SK-N-SH treated with all-trans-retinoic acid at 6 μM for 48 hours (cell line): ENCODE measurements at regions not wholly inside any gene's neighbourhood (a gene's known extent, or its start where the extent isn't known, plus 50 kb on each side); places are given as distances from the start of the nearest gene placed in this dataset.

Experiments used
- ATAC-seq: fragments of 200-7000 bp; cut with Tn5 transposase; 3 replicates; pipeline ENCODE4 v1.9.1; 2020; ENCODE audit warnings: mild to moderate bottlenecking, moderate library complexity
- ARNTL ChIP-seq: fragments of 450-650 bp; formaldehyde crosslinking; IDR thresholded peaks from 2 replicates; pipeline ENCODE4 v1.5.0; 2020; ENCODE audit warnings: low read depth, mild to moderate bottlenecking, moderate library complexity, borderline replicate concordance
- BACH2 ChIP-seq: fragments of 250-450 bp; sonication (Bioruptor Pico); IDR thresholded peaks from 2 replicates; pipeline ENCODE4 v1.9.0; 2021; ENCODE audit warnings: mild to moderate bottlenecking, borderline replicate concordance
- GLIS3 ChIP-seq: fragments of 250-450 bp; sonication (Bioruptor Pico); IDR thresholded peaks from 2 replicates; pipeline ENCODE4 v1.5.0; 2020; ENCODE audit warnings: mild to moderate bottlenecking, moderate library complexity
- ISL1 ChIP-seq: fragments of 250-450 bp; sonication (Bioruptor Pico); IDR thresholded peaks from 2 replicates; pipeline ENCODE4 v2.1.2; 2022; ENCODE audit warnings: mild to moderate bottlenecking, moderate library complexity
- OSR1 ChIP-seq: fragments of 250-450 bp; sonication (Bioruptor Pico); IDR thresholded peaks from 2 replicates; pipeline ENCODE4 v1.8.0; 2022; ENCODE audit warnings: moderate library complexity, mild to moderate bottlenecking, inconsistent platforms
- POU6F1 ChIP-seq: fragments of 250-450 bp; sonication (Bioruptor Pico); IDR thresholded peaks from 2 replicates; pipeline ENCODE4 v1.8.0; 2021; ENCODE audit warnings: low read depth, mild to moderate bottlenecking, moderate library complexity, borderline replicate concordance
- PPARA ChIP-seq: fragments of 250-450 bp; sonication (Bioruptor Pico); IDR thresholded peaks from 2 replicates; pipeline ENCODE4 v1.5.0; 2020; ENCODE audit warnings: mild to moderate bottlenecking, borderline replicate concordance
- RARB ChIP-seq: fragments of 250-450 bp; sonication (Bioruptor Pico); IDR thresholded peaks from 2 replicates; pipeline ENCODE4 v1.8.0; 2021; ENCODE audit warnings: mild to moderate bottlenecking, moderate library complexity
- SNAI2 ChIP-seq: fragments of 250-450 bp; sonication (Bioruptor Pico); IDR thresholded peaks from 2 replicates; pipeline ENCODE4 v1.5.0; 2020; ENCODE audit warnings: mild to moderate bottlenecking, moderate library complexity
- TCF4 ChIP-seq: fragments of 250-450 bp; sonication (Bioruptor Pico); IDR thresholded peaks from 2 replicates; pipeline ENCODE4 v1.8.0; 2021; ENCODE audit warnings: mild to moderate bottlenecking, moderate library complexity, borderline replicate concordance
- TOX ChIP-seq: fragments of 250-450 bp; sonication (Bioruptor Pico); IDR thresholded peaks from 2 replicates; pipeline ENCODE4 v1.8.0; 2021; ENCODE audit warnings: mild to moderate bottlenecking, moderate library complexity, borderline replicate concordance
- ZC3H10 ChIP-seq: fragments of 250-450 bp; sonication (Bioruptor Pico); IDR thresholded peaks from 2 replicates; pipeline ENCODE4 v1.5.1; 2021; ENCODE audit warnings: mild to moderate bottlenecking, moderate library complexity
- ZFP3 ChIP-seq: fragments of 250-450 bp; sonication (Bioruptor Pico); IDR thresholded peaks from 2 replicates; pipeline ENCODE4 v1.5.0; 2020; ENCODE audit warnings: mild to moderate bottlenecking, moderate library complexity
- ZFP30 ChIP-seq: fragments of 450-650 bp; formaldehyde crosslinking; IDR thresholded peaks from 2 replicates; pipeline ENCODE4 v1.5.0; 2022; ENCODE audit warnings: mild to moderate bottlenecking, moderate library complexity
- ZNF565 ChIP-seq: fragments of 450-650 bp; formaldehyde crosslinking; conservative IDR thresholded peaks from 2 replicates; pipeline ENCODE4 v1.5.0; 2020; ENCODE audit warnings: low read depth, mild to moderate bottlenecking, moderate library complexity
- ZNF70 ChIP-seq: fragments of 450-650 bp; formaldehyde crosslinking; IDR thresholded peaks from 2 replicates; pipeline ENCODE4 v1.5.0; 2020; ENCODE audit warnings: mild to moderate bottlenecking, moderate library complexity
- ZNF8 ChIP-seq: fragments of 450-650 bp; formaldehyde crosslinking; IDR thresholded peaks from 2 replicates; pipeline ENCODE4 v1.5.0; 2020; ENCODE audit warnings: mild to moderate bottlenecking, moderate library complexity
- TF ChIP-seq, protein P1 (sequence below): fragments of 250-450 bp; sonication (Bioruptor Pico); IDR thresholded peaks from 2 replicates; pipeline ENCODE4 v1.8.0; 2020; ENCODE audit warnings: mild to moderate bottlenecking, moderate library complexity, borderline replicate concordance
- TF ChIP-seq, protein P2 (sequence below): fragments of 250-450 bp; sonication (Bioruptor Pico); IDR thresholded peaks from 2 replicates; pipeline ENCODE4 v1.5.1; 2020; ENCODE audit warnings: low read depth, mild to moderate bottlenecking, moderate library complexity
- TF ChIP-seq, protein P3 (sequence below): fragments of 250-450 bp; sonication (Bioruptor Pico); IDR thresholded peaks from 2 replicates; pipeline ENCODE4 v1.5.1; 2021; ENCODE audit warnings: mild to moderate bottlenecking, moderate library complexity

- no peak for ATAC-seq
- TF ChIP-seq, protein P1, sequence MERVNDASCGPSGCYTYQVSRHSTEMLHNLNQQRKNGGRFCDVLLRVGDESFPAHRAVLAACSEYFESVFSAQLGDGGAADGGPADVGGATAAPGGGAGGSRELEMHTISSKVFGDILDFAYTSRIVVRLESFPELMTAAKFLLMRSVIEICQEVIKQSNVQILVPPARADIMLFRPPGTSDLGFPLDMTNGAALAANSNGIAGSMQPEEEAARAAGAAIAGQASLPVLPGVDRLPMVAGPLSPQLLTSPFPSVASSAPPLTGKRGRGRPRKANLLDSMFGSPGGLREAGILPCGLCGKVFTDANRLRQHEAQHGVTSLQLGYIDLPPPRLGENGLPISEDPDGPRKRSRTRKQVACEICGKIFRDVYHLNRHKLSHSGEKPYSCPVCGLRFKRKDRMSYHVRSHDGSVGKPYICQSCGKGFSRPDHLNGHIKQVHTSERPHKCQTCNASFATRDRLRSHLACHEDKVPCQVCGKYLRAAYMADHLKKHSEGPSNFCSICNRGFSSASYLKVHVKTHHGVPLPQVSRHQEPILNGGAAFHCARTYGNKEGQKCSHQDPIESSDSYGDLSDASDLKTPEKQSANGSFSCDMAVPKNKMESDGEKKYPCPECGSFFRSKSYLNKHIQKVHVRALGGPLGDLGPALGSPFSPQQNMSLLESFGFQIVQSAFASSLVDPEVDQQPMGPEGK (CRISPR knock-in tag), result no peak
- TF ChIP-seq, protein P2, sequence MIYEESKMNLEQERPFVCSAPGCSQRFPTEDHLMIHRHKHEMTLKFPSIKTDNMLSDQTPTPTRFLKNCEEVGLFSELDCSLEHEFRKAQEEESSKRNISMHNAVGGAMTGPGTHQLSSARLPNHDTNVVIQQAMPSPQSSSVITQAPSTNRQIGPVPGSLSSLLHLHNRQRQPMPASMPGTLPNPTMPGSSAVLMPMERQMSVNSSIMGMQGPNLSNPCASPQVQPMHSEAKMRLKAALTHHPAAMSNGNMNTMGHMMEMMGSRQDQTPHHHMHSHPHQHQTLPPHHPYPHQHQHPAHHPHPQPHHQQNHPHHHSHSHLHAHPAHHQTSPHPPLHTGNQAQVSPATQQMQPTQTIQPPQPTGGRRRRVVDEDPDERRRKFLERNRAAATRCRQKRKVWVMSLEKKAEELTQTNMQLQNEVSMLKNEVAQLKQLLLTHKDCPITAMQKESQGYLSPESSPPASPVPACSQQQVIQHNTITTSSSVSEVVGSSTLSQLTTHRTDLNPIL (CRISPR knock-in tag), result no peak
- TF ChIP-seq POU6F1 (CRISPR knock-in tag) (no peak), PPARA (no peak), ZNF70 (CRISPR knock-in tag) (no peak), TCF4 (CRISPR knock-in tag) (no peak), ISL1 (no peak), TOX (no peak), RARB (no peak), OSR1 (CRISPR knock-in tag) (no peak), ZC3H10 (no peak), ZNF8 (CRISPR knock-in tag) (no peak)
- TF ChIP-seq, protein P3, sequence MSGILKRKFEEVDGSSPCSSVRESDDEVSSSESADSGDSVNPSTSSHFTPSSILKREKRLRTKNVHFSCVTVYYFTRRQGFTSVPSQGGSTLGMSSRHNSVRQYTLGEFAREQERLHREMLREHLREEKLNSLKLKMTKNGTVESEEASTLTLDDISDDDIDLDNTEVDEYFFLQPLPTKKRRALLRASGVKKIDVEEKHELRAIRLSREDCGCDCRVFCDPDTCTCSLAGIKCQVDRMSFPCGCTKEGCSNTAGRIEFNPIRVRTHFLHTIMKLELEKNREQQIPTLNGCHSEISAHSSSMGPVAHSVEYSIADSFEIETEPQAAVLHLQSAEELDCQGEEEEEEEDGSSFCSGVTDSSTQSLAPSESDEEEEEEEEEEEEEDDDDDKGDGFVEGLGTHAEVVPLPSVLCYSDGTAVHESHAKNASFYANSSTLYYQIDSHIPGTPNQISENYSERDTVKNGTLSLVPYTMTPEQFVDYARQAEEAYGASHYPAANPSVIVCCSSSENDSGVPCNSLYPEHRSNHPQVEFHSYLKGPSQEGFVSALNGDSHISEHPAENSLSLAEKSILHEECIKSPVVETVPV (CRISPR knock-in tag), result no peak
These were observed 121.6 kb upstream of the MRPS22 start for GRCh38 chr3:139222100-139222657.

GRCh38 chr3:139225548-139225947, 118.3 kb upstream of the MRPS22 start:
- TF ChIP-seq RARB (no peak), PPARA (no peak), OSR1 (CRISPR knock-in tag) (no peak), ARNTL (no peak), GLIS3 (CRISPR knock-in tag) (no peak), ZFP30 (CRISPR knock-in tag) (no peak), TCF4 (CRISPR knock-in tag) (no peak), ZNF565 (no peak), ZFP3 (CRISPR knock-in tag) (no peak)
- TF ChIP-seq, protein P1 (CRISPR knock-in tag), result no peak
- TF ChIP-seq, protein P3 (CRISPR knock-in tag), result no peak
- no peak for ATAC-seq

GRCh38 chr3:139226731-139227130, 117.1 kb upstream of the MRPS22 start:
- TF ChIP-seq ISL1, result no peak
- TF ChIP-seq SNAI2 (CRISPR knock-in tag), result no peak
- no peak for TF ChIP-seq ZFP30 (CRISPR knock-in tag)
- no peak for TF ChIP-seq ZNF70 (CRISPR knock-in tag)
- no peak for TF ChIP-seq BACH2 (CRISPR knock-in tag)
- peak; percentile 57 for ATAC-seq
